Kidney epithelial cell (primary cell): ENCODE measurements at regions not wholly inside any gene's neighbourhood (a gene's known extent, or its start where the extent isn't known, plus 50 kb on each side); places are given as distances from the start of the nearest gene placed in this dataset.
A peak's percentile ranks its signal among the peaks of the same experiment; 100 is the strongest.

Experiments used
- DNase-seq: peaks from one replicate; pipeline ENCODE4 v3.0.0-alpha.2; 2010; ENCODE audit warnings: low read depth
- H3K27me3 ChIP-seq: 2 replicates; pipeline ENCODE4 v1.6.0; 2011; ENCODE audit warnings: low read length; ENCODE audit not compliant: control insufficient read depth, insufficient read depth
- H3K36me3 ChIP-seq: 2 replicates; pipeline ENCODE4 v1.5.1; 2011; ENCODE audit warnings: low read length; ENCODE audit not compliant: control insufficient read depth, insufficient read depth
- H3K4me3 ChIP-seq: 2 replicates; pipeline ENCODE4 v1.5.1; 2011; ENCODE audit warnings: low read depth, mild to moderate bottlenecking, control low read depth, low read length
- TF ChIP-seq, protein P1 (sequence below): IDR thresholded peaks from 2 replicates; pipeline ENCODE4 v1.5.1; 2011; ENCODE audit warnings: mild to moderate bottlenecking, moderate library complexity, low read length, control low read depth, inconsistent platforms; ENCODE audit not compliant: insufficient read depth, poor library complexity, severe bottlenecking

DNA sequence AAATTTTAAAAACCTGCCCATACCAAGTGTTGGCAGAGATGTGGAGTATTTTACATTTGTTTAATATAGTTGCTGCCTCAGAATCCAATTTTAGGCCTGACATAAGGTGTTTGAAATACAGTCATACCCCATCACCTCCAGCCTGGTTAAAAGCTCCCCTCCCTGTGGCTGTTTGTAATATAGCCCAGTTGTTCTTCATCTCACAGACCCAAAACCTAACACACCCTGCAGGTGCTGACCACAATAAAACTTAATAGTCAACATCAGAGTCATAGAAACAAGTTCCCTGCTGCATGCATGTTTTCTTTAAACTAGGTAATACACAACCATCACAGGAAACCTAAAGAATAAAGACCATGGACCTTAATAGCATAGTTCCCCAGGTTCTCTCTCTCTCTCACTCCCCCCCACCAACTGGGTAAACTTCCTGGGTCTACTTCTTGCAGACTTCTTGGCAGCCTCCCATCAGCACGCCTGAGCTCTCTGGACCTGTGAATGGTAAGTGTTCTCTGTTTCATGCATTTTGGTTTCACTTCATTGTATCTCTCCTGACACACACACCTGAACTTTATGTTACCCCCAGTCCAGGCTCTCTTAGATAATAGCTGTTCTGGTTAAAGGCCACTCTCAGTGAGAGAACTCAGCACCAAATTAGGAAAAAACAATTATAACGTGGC, 1369.9 kb downstream of the EFNB2 start:
- DNase-seq: peak; percentile 7
- H3K4me3 ChIP-seq: no peak overlapping the region
- H3K27me3 ChIP-seq: no peaks in the 10 kb centered on the region
- H3K36me3 ChIP-seq: no peaks in the 10 kb centered on the region
- TF ChIP-seq, protein P1, sequence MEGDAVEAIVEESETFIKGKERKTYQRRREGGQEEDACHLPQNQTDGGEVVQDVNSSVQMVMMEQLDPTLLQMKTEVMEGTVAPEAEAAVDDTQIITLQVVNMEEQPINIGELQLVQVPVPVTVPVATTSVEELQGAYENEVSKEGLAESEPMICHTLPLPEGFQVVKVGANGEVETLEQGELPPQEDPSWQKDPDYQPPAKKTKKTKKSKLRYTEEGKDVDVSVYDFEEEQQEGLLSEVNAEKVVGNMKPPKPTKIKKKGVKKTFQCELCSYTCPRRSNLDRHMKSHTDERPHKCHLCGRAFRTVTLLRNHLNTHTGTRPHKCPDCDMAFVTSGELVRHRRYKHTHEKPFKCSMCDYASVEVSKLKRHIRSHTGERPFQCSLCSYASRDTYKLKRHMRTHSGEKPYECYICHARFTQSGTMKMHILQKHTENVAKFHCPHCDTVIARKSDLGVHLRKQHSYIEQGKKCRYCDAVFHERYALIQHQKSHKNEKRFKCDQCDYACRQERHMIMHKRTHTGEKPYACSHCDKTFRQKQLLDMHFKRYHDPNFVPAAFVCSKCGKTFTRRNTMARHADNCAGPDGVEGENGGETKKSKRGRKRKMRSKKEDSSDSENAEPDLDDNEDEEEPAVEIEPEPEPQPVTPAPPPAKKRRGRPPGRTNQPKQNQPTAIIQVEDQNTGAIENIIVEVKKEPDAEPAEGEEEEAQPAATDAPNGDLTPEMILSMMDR: no peak

DNA sequence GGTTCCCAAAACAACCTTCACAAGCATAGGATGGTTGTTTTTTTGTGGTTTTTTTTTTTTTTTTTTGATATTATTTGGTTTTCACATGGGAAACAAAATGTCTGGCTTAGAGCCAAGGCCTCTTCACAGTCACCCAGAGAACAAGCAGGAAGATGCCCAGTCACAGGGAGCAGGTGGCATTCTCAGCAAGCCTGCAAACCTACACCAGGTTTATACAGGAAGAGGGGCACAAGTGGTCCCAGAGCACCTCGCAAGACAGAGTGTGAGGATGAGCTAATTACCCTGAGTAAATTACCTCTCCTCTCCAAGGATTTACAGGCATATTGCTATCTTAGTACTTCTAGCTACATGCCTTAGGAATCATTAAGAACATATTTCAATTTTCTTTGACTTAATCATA, 1375.6 kb downstream of the EFNB2 start:
- TF ChIP-seq, protein P1: no peak
- Histone ChIP-seq H3K36me3 (no peaks in the 10 kb centered on the region), H3K27me3 (no peaks in the 10 kb centered on the region), H3K4me3 (no peak overlapping the region)
- no peak for DNase-seq

DNA sequence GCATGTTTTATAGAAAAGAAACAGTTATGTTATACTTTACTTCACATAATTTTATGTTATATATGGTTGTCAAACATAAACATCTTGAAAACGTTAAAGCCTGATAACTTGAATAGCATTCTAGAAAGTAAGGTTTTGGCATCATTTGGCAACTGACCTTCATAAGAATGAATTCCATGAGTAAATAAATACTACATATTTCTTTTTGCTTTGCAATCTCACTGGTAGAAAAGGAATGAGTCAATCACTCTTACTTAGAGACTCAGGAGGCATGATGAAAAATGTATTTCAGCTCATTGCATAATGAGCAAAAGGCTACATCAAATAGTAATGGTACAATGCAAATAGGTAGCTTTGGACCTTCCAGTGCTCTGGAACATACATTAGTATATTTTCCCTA, 1381.9 kb downstream of the EFNB2 start:
- no peaks in the 10 kb centered on the region for H3K36me3 ChIP-seq
- no peaks in the 10 kb centered on the region for H3K27me3 ChIP-seq
- H3K4me3 ChIP-seq: no peak overlapping the region
- TF ChIP-seq, protein P1: no peak
- DNase-seq: no peak

DNA sequence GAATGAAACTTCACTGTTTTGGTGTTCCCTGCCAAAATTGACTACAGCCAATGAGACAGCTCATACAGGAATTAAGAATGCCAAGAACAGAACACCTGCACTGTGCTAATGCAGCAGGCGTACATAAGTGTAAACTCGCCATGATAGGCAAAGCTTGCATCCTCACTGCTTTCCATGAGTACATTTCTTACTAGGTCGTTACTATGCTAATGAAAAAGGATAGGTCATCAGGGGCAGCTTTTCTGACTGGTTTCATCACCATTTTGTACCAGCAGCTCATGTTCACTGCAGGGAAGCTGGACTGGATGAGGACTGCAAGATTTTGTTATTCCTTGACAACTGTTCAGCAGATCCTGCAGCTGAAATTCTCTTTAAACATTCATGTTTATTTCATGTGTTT, 1383.8 kb downstream of the EFNB2 start:
- no peaks in the 10 kb centered on the region for H3K36me3 ChIP-seq
- H3K27me3 ChIP-seq: no peaks in the 10 kb centered on the region
- DNase-seq: no peak
- TF ChIP-seq, protein P1: no peak
- H3K4me3 ChIP-seq: no peak overlapping the region

DNA sequence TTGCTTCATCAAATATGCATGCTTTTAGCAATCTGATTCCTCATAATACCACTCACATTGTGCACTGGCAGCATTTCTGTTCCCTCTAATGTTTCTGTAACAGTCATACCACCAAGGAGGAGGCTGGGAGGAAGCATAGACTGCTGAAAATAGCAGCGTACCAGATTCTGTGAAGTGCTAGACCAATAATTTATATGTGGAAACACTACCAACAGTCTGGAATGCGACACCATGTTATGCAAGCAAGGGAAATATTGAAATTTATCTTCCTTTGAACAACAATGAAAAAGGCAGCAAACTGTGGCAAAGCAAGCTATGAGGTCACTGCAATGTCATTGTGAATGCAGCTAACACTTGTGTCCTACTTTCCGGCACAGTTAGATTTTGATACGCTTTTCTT, 1388.0 kb downstream of the EFNB2 start:
- H3K4me3 ChIP-seq: no peak overlapping the region
- H3K36me3 ChIP-seq: no peaks in the 10 kb centered on the region
- no peak for DNase-seq
- H3K27me3 ChIP-seq: no peaks in the 10 kb centered on the region
- TF ChIP-seq, protein P1: no peak

DNA sequence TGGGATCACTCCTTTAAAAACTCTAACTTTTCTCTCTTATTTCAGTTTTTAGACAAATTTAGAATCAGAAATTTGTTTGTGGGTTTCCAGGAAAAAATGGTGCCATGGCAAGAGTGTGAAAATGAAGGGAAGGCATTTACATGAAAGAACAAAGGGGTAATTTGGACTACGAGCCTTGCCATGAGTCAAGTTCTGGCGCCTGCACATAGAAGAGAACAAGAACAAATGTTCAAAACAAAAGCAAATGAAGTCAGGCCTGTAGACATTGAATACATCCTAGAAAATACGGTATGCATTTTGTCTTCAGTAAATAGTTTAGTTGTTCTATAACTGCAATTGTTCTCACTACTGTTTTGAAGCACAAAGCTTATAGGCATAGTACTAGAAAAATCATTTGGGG, 1390.5 kb downstream of the EFNB2 start:
- TF ChIP-seq, protein P1: no peak

More for the DNA sequence above, 1390.5 kb downstream of the EFNB2 start:
- Histone ChIP-seq H3K36me3 (no peaks in the 10 kb centered on the region), H3K4me3 (no peak overlapping the region), H3K27me3 (no peaks in the 10 kb centered on the region)
- no peak for DNase-seq
